Parathyroid adenoma (tissue), 2 donors: ENCODE measurements at regions not wholly inside any gene's neighbourhood (a gene's known extent, or its start where the extent isn't known, plus 50 kb on each side); places are given as distances from the start of the nearest gene placed in this dataset.

Source experiments
- H2AFZ ChIP-seq: fragments of 300-600 bp; sonication (generic); one replicate; pipeline ENCODE4 v1.7.0; 2017; ENCODE audit warnings: antibody characterized with exemption, mild to moderate bottlenecking
- H3K27ac ChIP-seq: fragments of 300-600 bp; sonication (generic); one replicate; pipeline ENCODE4 v1.7.0; 2017
- H3K27me3 ChIP-seq: fragments of 300-600 bp; sonication (generic); one replicate; pipeline ENCODE4 v1.7.0; 2017; ENCODE audit warnings: low read length; ENCODE audit not compliant: control insufficient read depth, insufficient read depth
- H3K36me3 ChIP-seq: fragments of 300-600 bp; sonication (generic); one replicate; pipeline ENCODE4 v1.7.0; 2017; ENCODE audit warnings: low read length; ENCODE audit not compliant: control insufficient read depth, insufficient read depth
- H3K4me1 ChIP-seq: fragments of 300-600 bp; sonication (generic); one replicate; pipeline ENCODE4 v1.7.0; 2017; ENCODE audit warnings: control low read depth
- H3K4me2 ChIP-seq: fragments of 300-600 bp; sonication (generic); one replicate; pipeline ENCODE4 v1.7.0; 2017; ENCODE audit warnings: low read length
- H3K4me3 ChIP-seq: fragments of 300-600 bp; sonication (generic); one replicate; pipeline ENCODE4 v1.7.0; 2017; ENCODE audit warnings: low read depth, low read length
- H3K79me2 ChIP-seq: fragments of 300-600 bp; sonication (generic); one replicate; pipeline ENCODE4 v1.7.0; 2017; ENCODE audit warnings: control low read depth
- H3K9ac ChIP-seq: fragments of 300-600 bp; sonication (generic); one replicate; pipeline ENCODE4 v1.7.0; 2017; ENCODE audit warnings: mild to moderate bottlenecking
- H3K9me3 ChIP-seq: fragments of 300-600 bp; sonication (generic); one replicate; pipeline ENCODE4 v1.7.0; 2017; ENCODE audit warnings: low read length; ENCODE audit not compliant: control insufficient read depth
- TF ChIP-seq, protein P1 (sequence below): fragments of 300-600 bp; sonication (generic); IDR thresholded peaks from one replicate; pipeline ENCODE4 v1.7.0; 2017; ENCODE audit warnings: antibody characterized with exemption, mild to moderate bottlenecking
- donor health status: primary hyperparathyroidism.

DNA sequence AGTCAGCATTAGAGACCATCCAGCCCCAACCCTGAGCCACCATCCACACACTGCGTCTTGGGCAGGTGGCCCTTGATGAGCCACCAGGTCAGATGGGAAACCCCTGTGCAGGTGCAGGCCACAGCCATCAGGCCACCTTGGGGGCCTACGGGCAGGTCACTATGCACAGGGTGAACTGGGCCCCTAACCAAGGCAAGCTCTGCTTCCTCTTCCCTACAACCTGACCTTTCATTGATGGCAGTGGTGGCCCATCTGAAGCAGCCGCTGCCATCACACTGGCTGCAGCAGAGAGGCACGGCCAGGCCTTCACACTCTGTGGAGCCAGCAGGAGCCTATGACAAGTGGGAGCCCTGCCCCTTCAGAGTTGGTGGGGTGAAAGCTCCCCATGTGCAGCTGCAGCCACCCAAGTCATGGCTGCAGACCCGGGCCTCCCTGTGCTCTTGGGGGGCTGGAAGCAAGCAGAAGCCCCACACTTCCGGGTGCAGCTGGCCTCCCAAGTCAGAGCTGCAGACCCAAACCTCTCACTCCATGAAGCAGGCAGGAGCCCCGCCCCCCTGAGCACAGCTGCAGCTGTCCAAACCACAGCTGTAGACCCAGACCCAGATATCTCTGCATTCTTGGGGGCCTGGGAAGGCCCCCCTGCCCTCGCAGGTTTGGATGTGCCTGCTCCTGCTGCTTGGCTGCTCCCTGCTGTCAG is 681.5 kb downstream of the MATN1 start:
- Histone ChIP-seq H3K4me1 (no peaks in the 10 kb centered on the region), H3K27ac (no peak overlapping the region), H3K36me3 (no peaks in the 10 kb centered on the region), H3K79me2 (no peaks in the 10 kb centered on the region), H3K9ac (no peak overlapping the region), H3K4me2 (no peak overlapping the region), H3K27me3 (no peaks in the 10 kb centered on the region), H3K4me3 (no peak overlapping the region), H3K9me3 (no peaks in the 10 kb centered on the region), H2AFZ (no peak overlapping the region)
- TF ChIP-seq, protein P1, sequence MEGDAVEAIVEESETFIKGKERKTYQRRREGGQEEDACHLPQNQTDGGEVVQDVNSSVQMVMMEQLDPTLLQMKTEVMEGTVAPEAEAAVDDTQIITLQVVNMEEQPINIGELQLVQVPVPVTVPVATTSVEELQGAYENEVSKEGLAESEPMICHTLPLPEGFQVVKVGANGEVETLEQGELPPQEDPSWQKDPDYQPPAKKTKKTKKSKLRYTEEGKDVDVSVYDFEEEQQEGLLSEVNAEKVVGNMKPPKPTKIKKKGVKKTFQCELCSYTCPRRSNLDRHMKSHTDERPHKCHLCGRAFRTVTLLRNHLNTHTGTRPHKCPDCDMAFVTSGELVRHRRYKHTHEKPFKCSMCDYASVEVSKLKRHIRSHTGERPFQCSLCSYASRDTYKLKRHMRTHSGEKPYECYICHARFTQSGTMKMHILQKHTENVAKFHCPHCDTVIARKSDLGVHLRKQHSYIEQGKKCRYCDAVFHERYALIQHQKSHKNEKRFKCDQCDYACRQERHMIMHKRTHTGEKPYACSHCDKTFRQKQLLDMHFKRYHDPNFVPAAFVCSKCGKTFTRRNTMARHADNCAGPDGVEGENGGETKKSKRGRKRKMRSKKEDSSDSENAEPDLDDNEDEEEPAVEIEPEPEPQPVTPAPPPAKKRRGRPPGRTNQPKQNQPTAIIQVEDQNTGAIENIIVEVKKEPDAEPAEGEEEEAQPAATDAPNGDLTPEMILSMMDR, result no peak

GRCh38 chr1:30040081-30041019 is 683.0 kb downstream of the MATN1 start:
- no peak overlapping the region for H3K27ac ChIP-seq
- H3K27me3 ChIP-seq, result no peaks in the 10 kb centered on the region
- H3K9ac ChIP-seq, result no peak overlapping the region
- TF ChIP-seq, protein P1, result no peak
- no peaks in the 10 kb centered on the region for H3K4me1 ChIP-seq
- H3K79me2 ChIP-seq, result no peaks in the 10 kb centered on the region
- no peak overlapping the region for H2AFZ ChIP-seq
- H3K9me3 ChIP-seq, result no peaks in the 10 kb centered on the region
- no peak overlapping the region for H3K4me2 ChIP-seq
- no peaks in the 10 kb centered on the region for H3K36me3 ChIP-seq
- no peak overlapping the region for H3K4me3 ChIP-seq

- no peak overlapping the region for H3K27ac ChIP-seq
- H3K4me3 ChIP-seq, result no peak overlapping the region
- no peaks in the 10 kb centered on the region for H3K79me2 ChIP-seq
- no peaks in the 10 kb centered on the region for H3K27me3 ChIP-seq
- H3K4me2 ChIP-seq, result no peak overlapping the region
- H3K9me3 ChIP-seq, result no peaks in the 10 kb centered on the region
- H3K9ac ChIP-seq, result no peak overlapping the region
- H3K4me1 ChIP-seq, result no peaks in the 10 kb centered on the region
- no peak overlapping the region for H2AFZ ChIP-seq
- TF ChIP-seq, protein P1, result no peak
- no peaks in the 10 kb centered on the region for H3K36me3 ChIP-seq
These were observed 683.9 kb downstream of the MATN1 start for GRCh38 chr1:30039354-30040080.

DNA sequence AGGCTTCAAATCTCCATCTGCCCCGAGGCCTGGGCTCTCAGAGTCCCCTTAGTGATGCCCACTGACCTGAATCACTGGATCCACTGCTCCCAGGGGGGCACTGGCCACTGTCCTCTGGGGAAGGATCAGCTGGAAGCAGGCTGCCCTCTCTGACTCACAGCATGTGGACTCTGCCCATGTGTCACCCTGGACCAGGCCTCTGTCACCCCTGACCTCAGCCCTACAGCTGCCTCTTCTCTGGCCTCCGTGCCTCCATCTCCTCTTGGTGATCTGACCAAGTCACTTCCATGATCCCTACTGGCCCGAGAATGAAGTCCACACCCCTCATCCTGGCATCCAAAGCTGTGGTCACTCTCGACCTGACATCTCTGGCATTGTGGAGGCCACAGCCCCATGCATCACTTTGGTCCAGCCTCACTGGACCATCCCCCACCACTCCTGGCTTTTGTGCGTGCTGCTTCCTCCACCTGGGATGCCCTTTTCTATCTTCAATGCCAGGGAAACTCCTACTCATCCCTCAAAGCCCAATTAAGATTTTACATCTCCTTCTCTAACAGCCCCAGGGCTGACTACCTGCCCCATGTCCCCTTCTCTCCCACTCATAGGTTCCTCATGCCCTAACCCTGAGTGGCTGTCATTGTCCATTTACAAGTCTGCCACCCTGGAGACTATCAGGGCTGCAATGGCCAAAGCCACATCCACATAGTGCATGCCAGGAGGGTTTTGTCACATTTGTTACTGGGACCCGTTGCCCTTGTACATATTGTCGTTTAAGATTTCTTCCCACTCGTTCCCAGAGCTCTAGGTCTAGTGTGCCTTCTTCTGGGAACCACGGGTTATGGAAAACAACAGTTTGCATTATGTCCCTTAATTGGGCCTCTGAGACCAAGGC is 685.0 kb downstream of the MATN1 start:
- TF ChIP-seq, protein P1, result no peak
- Histone ChIP-seq H3K9me3 (no peaks in the 10 kb centered on the region), H3K4me2 (no peak overlapping the region), H3K27me3 (no peaks in the 10 kb centered on the region), H3K4me1 (no peaks in the 10 kb centered on the region), H2AFZ (no peak overlapping the region), H3K4me3 (no peak overlapping the region), H3K27ac (no peak overlapping the region), H3K79me2 (no peaks in the 10 kb centered on the region), H3K9ac (no peak overlapping the region), H3K36me3 (no peaks in the 10 kb centered on the region)
